GM21825 (cell line): ENCODE measurements at regions not wholly inside any gene's neighbourhood (a gene's known extent, or its start where the extent isn't known, plus 50 kb on each side); places are given as distances from the start of the nearest gene placed in this dataset.
A peak's percentile ranks its signal among the peaks of the same experiment; 100 is the strongest.

Experiments
- ATAC-seq: cut with Tn5 transposase; IDR thresholded peaks from one replicate; pipeline ENCODE4 v1.9.1; 2021; ENCODE audit warnings: mild to moderate bottlenecking, moderate library complexity; ENCODE audit not compliant: unreplicated experiment

- ATAC-seq = no peak
Measured at GRCh38 chr4:15362541-15362940, 65.3 kb upstream of the C1QTNF7 start.

GRCh38 chr4:15364183-15364582 lies 63.6 kb upstream of the C1QTNF7 start:
- ATAC-seq = no peak

GRCh38 chr4:15365641-15366040 lies 62.2 kb upstream of the C1QTNF7 start:
- ATAC-seq = no peak

- no peak for ATAC-seq
Measured at GRCh38 chr4:15366721-15367120, 61.1 kb upstream of the C1QTNF7 start.

- ATAC-seq = no peak
Measured at GRCh38 chr4:15368856-15369255, 59.0 kb upstream of the C1QTNF7 start.

GRCh38 chr4:15370296-15370695 lies 57.5 kb upstream of the C1QTNF7 start:
- no peak for ATAC-seq

- no peak for ATAC-seq
Measured at GRCh38 chr4:15373363-15373762, 54.5 kb upstream of the C1QTNF7 start.

GRCh38 chr4:15374656-15375055 lies 53.2 kb upstream of the C1QTNF7 start:
- ATAC-seq = no peak

GRCh38 chr4:15375667-15376066 lies 52.2 kb upstream of the C1QTNF7 start:
- ATAC-seq = peak; percentile 64

GRCh38 chr4:15376145-15376544 lies 51.7 kb upstream of the C1QTNF7 start:
- peak; percentile 27 for ATAC-seq

- ATAC-seq = no peak
Measured at GRCh38 chr4:15376594-15376993, 51.2 kb upstream of the C1QTNF7 start.
